Coronary artery (tissue), 2 donors: ENCODE measurements at regions not wholly inside any gene's neighbourhood (a gene's known extent, or its start where the extent isn't known, plus 50 kb on each side); places are given as distances from the start of the nearest gene placed in this dataset.

ENCODE experiments used
- DNase-seq: peaks from one replicate; pipeline ENCODE4 v3.0.0-alpha.2; 2017; ENCODE audit warnings: low spot score
- H3K27ac ChIP-seq, 2 donors: fragments of 200-600 bp; sonication (generic); one replicate each; pipeline ENCODE4 v1.5.1; 2016 to 2019
- H3K4me3 ChIP-seq: fragments of 200-600 bp; sonication (generic); 2 replicates; pipeline ENCODE4 v1.5.1; 2016; ENCODE audit warnings: mild to moderate bottlenecking, moderate library complexity
- CTCF ChIP-seq: fragments of 200-600 bp; sonication (generic); IDR thresholded peaks from one replicate; pipeline ENCODE4 v1.5.1; 2019; ENCODE audit warnings: antibody characterized with exemption

GRCh38 chr6:169880516-169880915 is 129.1 kb downstream of the ERMARD start:
- peak; percentile 50 for DNase-seq
- Histone ChIP-seq H3K27ac (no peak overlapping the region), H3K4me3 (no peak overlapping the region)
- TF ChIP-seq CTCF: no peak

GRCh38 chr6:169869301-169869700 is 117.9 kb downstream of the ERMARD start:
- TF ChIP-seq CTCF: no peak
- Histone ChIP-seq H3K27ac (no peak overlapping the region), H3K4me3 (no peak overlapping the region)
- peak; percentile 19 for DNase-seq

- TF ChIP-seq CTCF: no peak
- Histone ChIP-seq H3K4me3 (no peak overlapping the region), H3K27ac (no peak overlapping the region)
- DNase-seq: peak; percentile 47
Observed at GRCh38 chr6:169868458-169868857, 117.0 kb downstream of the ERMARD start.

- H3K27ac ChIP-seq: no peak overlapping the region
- no peak for TF ChIP-seq CTCF
- peak; percentile 16 for DNase-seq
- no peak overlapping the region for H3K4me3 ChIP-seq
Observed at GRCh38 chr6:169867751-169868191, 116.3 kb downstream of the ERMARD start.

DNA sequence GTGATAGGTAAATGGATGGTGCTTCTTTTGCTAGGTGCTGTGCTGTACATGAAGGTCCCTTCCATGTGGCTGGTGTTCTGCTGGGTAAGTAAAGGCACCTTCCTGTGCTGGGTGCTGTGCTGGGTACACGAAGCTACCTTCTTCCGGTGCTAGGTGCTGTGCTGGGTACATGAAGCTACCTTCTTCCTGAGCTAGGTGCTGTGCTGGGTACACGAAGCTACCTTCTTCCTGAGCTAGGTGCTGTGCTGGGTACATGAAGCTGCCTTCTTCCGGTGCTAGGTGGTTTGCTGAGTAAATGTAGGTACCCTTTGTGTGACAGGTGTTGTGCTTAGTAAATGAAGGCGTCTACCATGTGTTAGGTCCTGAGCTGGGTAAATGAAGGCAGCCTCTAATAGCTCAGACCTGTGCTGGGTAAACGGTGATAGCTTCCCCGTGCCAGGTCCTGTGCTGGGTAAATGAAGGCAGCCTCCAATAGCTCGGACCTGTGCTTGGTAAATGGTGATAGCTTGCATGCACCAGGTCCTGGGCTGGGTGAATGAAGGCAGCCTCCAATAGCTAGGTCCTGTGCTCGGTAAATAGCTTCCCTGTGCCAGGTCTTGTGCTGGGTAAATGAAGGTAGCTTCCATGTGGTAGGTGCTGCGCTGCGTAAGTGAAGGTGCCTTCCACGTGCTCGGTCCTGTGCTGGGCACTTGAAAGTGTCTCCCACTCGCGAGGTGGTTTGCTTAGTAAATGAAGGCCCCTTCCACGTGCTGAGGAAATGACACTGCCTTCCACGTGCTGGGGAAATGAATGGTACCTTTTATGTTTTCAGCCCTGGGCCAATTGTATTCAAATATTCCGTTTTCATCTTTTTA is 115.5 kb downstream of the ERMARD start:
- no peak overlapping the region for H3K27ac ChIP-seq
- no peak for TF ChIP-seq CTCF
- no peak overlapping the region for H3K4me3 ChIP-seq
- peak; percentile 41 for DNase-seq

DNA sequence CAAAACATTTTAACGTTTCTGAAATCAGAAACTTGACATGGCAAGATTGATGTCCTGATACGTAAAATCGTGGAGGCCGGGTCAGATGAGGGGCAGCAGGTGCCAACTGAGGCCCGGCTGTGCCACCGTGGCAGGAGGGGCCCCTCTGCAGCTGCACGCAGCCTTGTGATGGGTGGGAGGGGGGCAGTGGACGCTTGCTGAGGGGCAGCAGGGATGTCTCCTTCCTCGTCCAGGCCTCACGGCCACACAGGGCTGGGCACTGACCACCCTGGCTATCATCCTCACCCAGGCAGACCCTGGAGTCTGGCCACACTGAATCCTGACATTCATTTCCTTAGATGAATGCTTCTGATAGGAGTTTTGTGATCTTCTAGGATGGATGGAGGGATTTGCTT is 114.7 kb downstream of the ERMARD start:
- TF ChIP-seq CTCF: no peak
- Histone ChIP-seq H3K4me3 (no peak overlapping the region), H3K27ac (no peak overlapping the region)
- DNase-seq: peak; percentile 60
